ENCODE measurements at regions not wholly inside any gene's neighbourhood (a gene's known extent, or its start where the extent isn't known, plus 50 kb on each side); places are given as distances from the start of the nearest gene placed in this dataset.
"Not testable (repeated sequence)": the region's sequence is repeated elsewhere in the genome, so short reads cannot be mapped to it uniquely, and the experiment has no call there.

- Histone ChIP-seq H3K27ac (ENCODE audit: low read length) (no peak overlapping the region), H3K9me3 (ENCODE audit: control insufficient read depth in 2 of 2, low read length in 2 of 2) (no peaks in the 10 kb centered on the region), H3K27me3 (ENCODE audit: control insufficient read depth in 1 of 2, insufficient read depth in 2 of 2, low read length in 2 of 2) (no peaks in the 10 kb centered on the region), H3K9ac (ENCODE audit: low read length in 2 of 2) (no peak overlapping the region), H3K4me1 (ENCODE audit: control insufficient read depth, insufficient read depth, low read length) (no peaks in the 10 kb centered on the region), H3K36me3 (ENCODE audit: control insufficient read depth in 2 of 2, insufficient read depth in 2 of 2, low read length in 2 of 2) (no peaks in the 10 kb centered on the region), H3K4me3 (ENCODE audit: low read length in 2 of 2) (no peak overlapping the region)
Measured at GRCh38 chr10:64863836-64864235, 1342.6 kb downstream of the REEP3 start.

- Histone ChIP-seq H3K4me3 (ENCODE audit: low read length in 2 of 2) (no peak overlapping the region), H3K4me1 (ENCODE audit: control insufficient read depth, insufficient read depth, low read length) (no peaks in the 10 kb centered on the region), H3K9ac (ENCODE audit: low read length in 2 of 2) (no peak overlapping the region), H3K27ac (ENCODE audit: low read length) (no peak overlapping the region), H3K36me3 (ENCODE audit: control insufficient read depth in 2 of 2, insufficient read depth in 2 of 2, low read length in 2 of 2) (no peaks in the 10 kb centered on the region), H3K9me3 (ENCODE audit: control insufficient read depth in 2 of 2, low read length in 2 of 2) (no peaks in the 10 kb centered on the region), H3K27me3 (ENCODE audit: control insufficient read depth in 1 of 2, insufficient read depth in 2 of 2, low read length in 2 of 2) (no peaks in the 10 kb centered on the region)
Measured at GRCh38 chr10:64867501-64867962, 1346.3 kb downstream of the REEP3 start.

GRCh38 chr10:64873088-64873487 is 1351.9 kb downstream of the REEP3 start:
- H3K4me3 ChIP-seq (ENCODE audit: low read length in 2 of 2), result no peak overlapping the region
- no peaks in the 10 kb centered on the region for H3K27me3 ChIP-seq (ENCODE audit: control insufficient read depth in 1 of 2, insufficient read depth in 2 of 2, low read length in 2 of 2)
- H3K4me1 ChIP-seq (ENCODE audit: control insufficient read depth, insufficient read depth, low read length), result no peaks in the 10 kb centered on the region

GRCh38 chr10:64873959-64874358 is 1352.8 kb downstream of the REEP3 start:
- Histone ChIP-seq H3K9ac (ENCODE audit: low read length in 2 of 2) (no peak overlapping the region), H3K36me3 (ENCODE audit: control insufficient read depth in 2 of 2, insufficient read depth in 2 of 2, low read length in 2 of 2) (no peaks in the 10 kb centered on the region), H3K27ac (ENCODE audit: low read length) (no peak overlapping the region), H3K27me3 (ENCODE audit: control insufficient read depth in 1 of 2, insufficient read depth in 2 of 2, low read length in 2 of 2) (no peaks in the 10 kb centered on the region), H3K4me1 (ENCODE audit: control insufficient read depth, insufficient read depth, low read length) (no peaks in the 10 kb centered on the region), H3K9me3 (ENCODE audit: control insufficient read depth in 2 of 2, low read length in 2 of 2) (no peaks in the 10 kb centered on the region), H3K4me3 (ENCODE audit: low read length in 2 of 2) (no peak overlapping the region)

More at GRCh38 chr10:64873088-64873487, 1351.9 kb downstream of the REEP3 start:
- Histone ChIP-seq H3K9ac (ENCODE audit: low read length in 2 of 2) (no peak overlapping the region), H3K9me3 (ENCODE audit: control insufficient read depth in 2 of 2, low read length in 2 of 2) (no peaks in the 10 kb centered on the region), H3K27ac (ENCODE audit: low read length) (no peak overlapping the region), H3K36me3 (ENCODE audit: control insufficient read depth in 2 of 2, insufficient read depth in 2 of 2, low read length in 2 of 2) (no peaks in the 10 kb centered on the region)

- H3K4me1 ChIP-seq (ENCODE audit: control insufficient read depth, insufficient read depth, low read length), result no peaks in the 10 kb centered on the region
- no peak overlapping the region for H3K27ac ChIP-seq (ENCODE audit: low read length)
Measured at GRCh38 chr10:64880546-64880945, 1359.3 kb downstream of the REEP3 start.

GRCh38 chr10:64881257-64881656 is 1360.1 kb downstream of the REEP3 start:
- no peak overlapping the region for H3K27ac ChIP-seq (ENCODE audit: low read length)
- H3K9ac ChIP-seq (ENCODE audit: low read length in 2 of 2), result no peak overlapping the region
- H3K36me3 ChIP-seq (ENCODE audit: control insufficient read depth in 2 of 2, insufficient read depth in 2 of 2, low read length in 2 of 2), result no peaks in the 10 kb centered on the region
- H3K27me3 ChIP-seq (ENCODE audit: control insufficient read depth in 1 of 2, insufficient read depth in 2 of 2, low read length in 2 of 2), result no peaks in the 10 kb centered on the region
- H3K9me3 ChIP-seq (ENCODE audit: control insufficient read depth in 2 of 2, low read length in 2 of 2), result no peaks in the 10 kb centered on the region
- H3K4me1 ChIP-seq (ENCODE audit: control insufficient read depth, insufficient read depth, low read length), result no peaks in the 10 kb centered on the region
- H3K4me3 ChIP-seq (ENCODE audit: low read length in 2 of 2), result no peak overlapping the region

More at GRCh38 chr10:64880546-64880945, 1359.3 kb downstream of the REEP3 start:
- H3K9me3 ChIP-seq (ENCODE audit: control insufficient read depth in 2 of 2, low read length in 2 of 2), result no peaks in the 10 kb centered on the region
- no peaks in the 10 kb centered on the region for H3K27me3 ChIP-seq (ENCODE audit: control insufficient read depth in 1 of 2, insufficient read depth in 2 of 2, low read length in 2 of 2)
- no peak overlapping the region for H3K9ac ChIP-seq (ENCODE audit: low read length in 2 of 2)
- no peaks in the 10 kb centered on the region for H3K36me3 ChIP-seq (ENCODE audit: control insufficient read depth in 2 of 2, insufficient read depth in 2 of 2, low read length in 2 of 2)
- H3K4me3 ChIP-seq (ENCODE audit: low read length in 2 of 2), result no peak overlapping the region

GRCh38 chr10:64896582-64896981 is 1375.4 kb downstream of the REEP3 start:
- H3K4me1 ChIP-seq (ENCODE audit: control insufficient read depth, insufficient read depth, low read length), result no peaks in the 10 kb centered on the region
- H3K4me3 ChIP-seq (ENCODE audit: low read length in 2 of 2), result no peak overlapping the region
- H3K36me3 ChIP-seq (ENCODE audit: control insufficient read depth in 2 of 2, insufficient read depth in 2 of 2, low read length in 2 of 2), result no peaks in the 10 kb centered on the region
- H3K9me3 ChIP-seq (ENCODE audit: control insufficient read depth in 2 of 2, low read length in 2 of 2), result peaks cover 0 to 3% of the 10 kb centered on the region in 2 donors
- no peaks in the 10 kb centered on the region for H3K27me3 ChIP-seq (ENCODE audit: control insufficient read depth in 1 of 2, insufficient read depth in 2 of 2, low read length in 2 of 2)
- no peak overlapping the region for H3K9ac ChIP-seq (ENCODE audit: low read length in 2 of 2)
- H3K27ac ChIP-seq (ENCODE audit: low read length), result no peak overlapping the region

- not testable (repeated sequence) for H3K9me3 ChIP-seq (ENCODE audit: control insufficient read depth in 2 of 2, low read length in 2 of 2); H3K27me3 ChIP-seq (ENCODE audit: control insufficient read depth in 1 of 2, insufficient read depth in 2 of 2, low read length in 2 of 2); H3K4me1 ChIP-seq (ENCODE audit: control insufficient read depth, insufficient read depth, low read length); H3K9ac ChIP-seq (ENCODE audit: low read length in 2 of 2); H3K36me3 ChIP-seq (ENCODE audit: control insufficient read depth in 2 of 2, insufficient read depth in 2 of 2, low read length in 2 of 2); H3K27ac ChIP-seq (ENCODE audit: low read length); H3K4me3 ChIP-seq (ENCODE audit: low read length in 2 of 2)
Measured at GRCh38 chr10:64906311-64906710, 1385.1 kb downstream of the REEP3 start.

GRCh38 chr10:64924306-64924705 is 1403.1 kb downstream of the REEP3 start:
- H3K4me3 ChIP-seq (ENCODE audit: low read length in 2 of 2); H3K4me1 ChIP-seq (ENCODE audit: control insufficient read depth, insufficient read depth, low read length); H3K36me3 ChIP-seq (ENCODE audit: control insufficient read depth in 2 of 2, insufficient read depth in 2 of 2, low read length in 2 of 2); H3K27me3 ChIP-seq (ENCODE audit: control insufficient read depth in 1 of 2, insufficient read depth in 2 of 2, low read length in 2 of 2); H3K9me3 ChIP-seq (ENCODE audit: control insufficient read depth in 2 of 2, low read length in 2 of 2); H3K9ac ChIP-seq (ENCODE audit: low read length in 2 of 2); H3K27ac ChIP-seq (ENCODE audit: low read length): not testable (repeated sequence)

GRCh38 chr10:64952042-64952441 is 1430.8 kb downstream of the REEP3 start:
- Histone ChIP-seq H3K9me3 (ENCODE audit: control insufficient read depth in 2 of 2, low read length in 2 of 2) (no peaks in the 10 kb centered on the region), H3K27ac (ENCODE audit: low read length) (no peak overlapping the region), H3K36me3 (ENCODE audit: control insufficient read depth in 2 of 2, insufficient read depth in 2 of 2, low read length in 2 of 2) (no peaks in the 10 kb centered on the region), H3K27me3 (ENCODE audit: control insufficient read depth in 1 of 2, insufficient read depth in 2 of 2, low read length in 2 of 2) (no peaks in the 10 kb centered on the region), H3K4me1 (ENCODE audit: control insufficient read depth, insufficient read depth, low read length) (no peaks in the 10 kb centered on the region), H3K4me3 (ENCODE audit: low read length in 2 of 2) (no peak overlapping the region), H3K9ac (ENCODE audit: low read length in 2 of 2) (no peak overlapping the region)

GRCh38 chr10:64956441-64956840 is 1435.2 kb downstream of the REEP3 start:
- Histone ChIP-seq H3K36me3 (ENCODE audit: control insufficient read depth in 2 of 2, insufficient read depth in 2 of 2, low read length in 2 of 2) (no peaks in the 10 kb centered on the region), H3K9me3 (ENCODE audit: control insufficient read depth in 2 of 2, low read length in 2 of 2) (no peaks in the 10 kb centered on the region), H3K27me3 (ENCODE audit: control insufficient read depth in 1 of 2, insufficient read depth in 2 of 2, low read length in 2 of 2) (no peaks in the 10 kb centered on the region), H3K9ac (ENCODE audit: low read length in 2 of 2) (no peak overlapping the region), H3K4me1 (ENCODE audit: control insufficient read depth, insufficient read depth, low read length) (no peaks in the 10 kb centered on the region), H3K27ac (ENCODE audit: low read length) (no peak overlapping the region), H3K4me3 (ENCODE audit: low read length in 2 of 2) (no peak overlapping the region)

Measured in stomach smooth muscle (tissue), 2 donors.